ENCODE measurements at regions not wholly inside any gene's neighbourhood (a gene's known extent, or its start where the extent isn't known, plus 50 kb on each side); places are given as distances from the start of the nearest gene placed in this dataset.

DNA sequence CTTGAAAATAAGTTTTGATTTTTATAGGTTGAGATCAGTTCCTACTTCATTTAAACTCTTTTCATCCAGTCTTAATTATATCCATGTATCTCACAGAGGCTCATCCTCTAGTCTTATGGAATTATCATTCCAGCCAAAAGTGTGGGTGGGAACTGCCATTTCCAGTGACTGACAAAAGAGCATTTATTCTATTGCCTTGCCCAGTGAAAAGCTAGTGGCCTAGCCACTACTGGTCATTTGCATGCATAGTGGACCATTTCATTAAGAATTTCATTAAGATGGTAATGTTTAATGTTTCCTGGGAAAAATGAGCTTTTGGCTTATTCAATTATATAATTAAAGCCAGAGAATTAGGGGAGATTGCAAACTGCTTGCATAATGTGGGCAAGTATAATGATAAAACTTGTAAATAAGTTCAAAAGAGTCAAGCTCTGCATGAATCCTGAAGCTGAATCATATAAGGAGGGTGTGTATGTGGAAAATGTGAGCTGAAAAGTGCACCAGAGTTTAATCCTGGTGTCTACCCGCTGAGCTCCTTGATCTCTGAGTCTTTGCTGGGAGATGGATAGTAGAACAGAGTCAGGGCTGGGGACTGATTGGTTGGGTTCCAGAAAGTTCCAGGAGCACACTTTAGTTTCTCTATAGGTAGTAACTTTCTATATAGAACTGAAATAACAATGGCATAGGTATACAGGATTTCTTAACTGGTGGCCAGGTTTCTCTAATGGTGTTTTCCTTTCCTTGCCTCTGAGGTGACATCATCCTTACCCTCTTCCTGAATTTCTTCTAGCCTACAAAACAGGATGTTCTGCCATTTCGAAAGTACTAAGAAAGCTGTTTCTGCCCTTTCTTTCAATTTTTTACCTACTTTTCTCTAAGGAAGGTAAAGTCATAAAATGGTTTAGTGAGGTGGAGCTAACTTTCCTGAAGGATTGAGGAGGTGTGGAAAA is 78.5 kb downstream of the KIF4B start:
- Histone ChIP-seq H3K14ac (replicated peaks; ENCODE audit: low read depth, low read length) (no peak overlapping the region), H3K9ac (ENCODE audit: low read depth, low read length) (no peak overlapping the region), H2AK5ac (ENCODE audit: low read depth, low read length) (no peak overlapping the region), H3K4me2 (ENCODE audit: low read depth, low read length) (no peak overlapping the region), H2BK20ac (ENCODE audit: low read depth, low read length) (no peak overlapping the region), H3K4me1 (ENCODE audit: control insufficient read depth, insufficient read depth, low read length) (no peaks in the 10 kb centered on the region), H3K36me3 (ENCODE audit: control insufficient read depth, insufficient read depth, low read length) (no peaks in the 10 kb centered on the region), H3K23ac (ENCODE audit: low read depth, low read length) (no peak overlapping the region), H4K8ac (ENCODE audit: low read depth in 2 of 2, low read length in 2 of 2) (no peak overlapping the region), H3K9me1 (ENCODE audit: insufficient read depth, low read length) (no peaks in the 10 kb centered on the region), H2BK120ac (ENCODE audit: low read depth, low read length) (no peak overlapping the region), H2BK5ac (ENCODE audit: low read depth, low read length, poor library complexity, severe bottlenecking) (no peak overlapping the region), H3K27me3 (ENCODE audit: control insufficient read depth, insufficient read depth, low read length) (no peaks in the 10 kb centered on the region), H4K91ac (ENCODE audit: insufficient read depth, low read depth, low read length) (no peak overlapping the region), H3K18ac (ENCODE audit: low read depth, low read length) (no peak overlapping the region; the same call in 1 of the 2 replicates), H2BK15ac (ENCODE audit: low read depth, low read length) (no peak overlapping the region), H2AFZ (replicated peaks; ENCODE audit: low read length, poor library complexity) (no peak overlapping the region), H3K79me1 (ENCODE audit: low read depth in 1 of 2, low read length in 2 of 2) (no peaks in the 10 kb centered on the region), H3K27ac (ENCODE audit: insufficient read depth, low read length) (no peak overlapping the region), H3K9me3 (ENCODE audit: control insufficient read depth, insufficient read depth, low read length) (no peaks in the 10 kb centered on the region), H3K56ac (ENCODE audit: extremely low read depth, insufficient read depth, low read length) (no peak overlapping the region), H3K4ac (ENCODE audit: low read depth, low read length) (no peak overlapping the region), H3K4me3 (ENCODE audit: insufficient read depth, low read depth, low read length) (no peak overlapping the region), H2AK9ac (replicated peaks; ENCODE audit: low read depth, low read length, poor library complexity) (no peak overlapping the region), H4K20me1 (ENCODE audit: insufficient read depth, low read length) (no peaks in the 10 kb centered on the region), H4K5ac (ENCODE audit: low read depth, low read length) (no peak overlapping the region)
- intact Hi-C loops (cut with micrococcal nuclease): no loop called here
- dilution Hi-C loops (cut with HindIII; ENCODE audit: low sequenced_read_pairs, unreplicated experiment): no loop called here
- ATAC-seq (ENCODE audit: low read depth): no peak
- ChIA-PET CTCF (interaction anchor here (1.3 kb wide), 1 partner anchor 48 kb away, joined by 4 read pairs; no protein-coding TSS in a partner anchor), POLR2A (ENCODE audit: unreplicated experiment) (no interaction called here)
- WGBS, 2 experiments (ENCODE audit: extremely low coverage in 2 of 2, insufficient read length in 1 of 2): no CpG with 5 or more reads among the region's 2 CpGs
- DNase-seq: no peak
- in situ Hi-C loops (cut with MboI; ENCODE audit: low sequenced_read_pairs): no loop called here
- TF ChIP-seq USF2 (IDR thresholded peaks at IDR 0.05; ENCODE audit: low read depth, low read length): no peak
- TF ChIP-seq CHD1 (IDR thresholded peaks at IDR 0.05; ENCODE audit: low read depth, low read length): no peak
- no peak for TF ChIP-seq CTCF (conservative IDR thresholded peaks at IDR 0.05; ENCODE audit: low read depth, low read length)
- TF ChIP-seq ELK1 (IDR thresholded peaks at IDR 0.05; ENCODE audit: borderline replicate concordance, low read depth, low read length): no peak
- no peak for TF ChIP-seq RCOR1 (IDR thresholded peaks at IDR 0.05; ENCODE audit: insufficient replicate concordance, low read length)
- TF ChIP-seq POLR2A (IDR thresholded peaks at IDR 0.05; ENCODE audit: low read depth, low read length): no peak
- no peak for TF ChIP-seq BHLHE40 (IDR thresholded peaks at IDR 0.05; ENCODE audit: low read depth, low read length)
- TF ChIP-seq SMC3 (IDR thresholded peaks at IDR 0.05; ENCODE audit: low read depth, low read length): no peak
- no peak for TF ChIP-seq CEBPB (IDR thresholded peaks at IDR 0.05; ENCODE audit: low read depth, low read length)
- no peak for TF ChIP-seq MAZ (IDR thresholded peaks at IDR 0.05; ENCODE audit: borderline replicate concordance, low read depth, low read length)
- no TSS peak for BruUV-seq (replicated peaks)
